Erythroblast (primary cell): ENCODE measurements at regions not wholly inside any gene's neighbourhood (a gene's known extent, or its start where the extent isn't known, plus 50 kb on each side); places are given as distances from the start of the nearest gene placed in this dataset.

ENCODE experiments used
- GATA1 ChIP-seq: IDR thresholded peaks from 2 replicates; pipeline ENCODE4 v1.6.1; 2011; ENCODE audit warnings: low read depth, mild to moderate bottlenecking, control low read depth, low read length, moderate library complexity
- POLR2A ChIP-seq: IDR thresholded peaks from 2 replicates; pipeline ENCODE4 v1.6.1; 2011; ENCODE audit warnings: mild to moderate bottlenecking, low read length

DNA sequence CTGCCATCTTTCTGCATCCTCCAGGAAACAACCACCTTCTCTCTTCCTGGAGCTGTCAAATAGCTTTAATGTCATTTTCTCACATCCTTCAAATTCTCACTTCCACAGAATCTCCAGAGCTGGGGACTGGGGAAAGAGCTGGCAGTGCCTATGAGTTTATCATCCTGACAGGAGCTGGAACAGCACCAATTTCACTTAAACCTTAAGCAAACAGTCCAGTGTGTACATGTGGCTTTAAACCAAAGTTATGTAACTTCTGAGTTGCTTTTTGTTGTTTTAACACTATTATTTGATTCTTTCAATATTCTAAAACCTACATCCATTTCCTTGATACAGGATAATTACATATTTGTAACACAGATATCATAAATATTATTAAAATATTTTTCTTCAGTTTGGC is 331.5 kb upstream of the ARGLU1 start:
- TF ChIP-seq POLR2A (no peak), GATA1 (no peak)
